Neural progenitor cell (in vitro differentiated cells): ENCODE measurements at regions not wholly inside any gene's neighbourhood (a gene's known extent, or its start where the extent isn't known, plus 50 kb on each side); places are given as distances from the start of the nearest gene placed in this dataset.

ENCODE experiments used
- DNase-seq: peaks from one replicate; pipeline ENCODE4 v3.0.0-alpha.2; 2016; ENCODE audit warnings: low spot score
- H2AFZ ChIP-seq: fragments of 200-600 bp; sonication (generic); replicated peaks from 2 replicates; pipeline ENCODE4 v1.6.1; 2016; ENCODE audit warnings: antibody characterized with exemption
- H3F3A ChIP-seq: fragments of 200-600 bp; sonication (generic); 2 replicates; pipeline ENCODE4 v1.6.1; 2016; ENCODE audit warnings: antibody characterized with exemption, low read depth
- H3K27ac ChIP-seq: fragments of 200-600 bp; sonication (generic); 2 replicates; pipeline ENCODE4 v1.5.1; 2016; ENCODE audit warnings: mild to moderate bottlenecking
- H3K27me3 ChIP-seq: fragments of 200-600 bp; sonication (generic); 2 replicates; pipeline ENCODE4 v1.6.1; 2016; ENCODE audit warnings: mild to moderate bottlenecking, moderate library complexity
- H3K36me3 ChIP-seq: fragments of 200-600 bp; sonication (generic); 2 replicates; pipeline ENCODE4 v1.5.1; 2016
- H3K4me1 ChIP-seq: fragments of 200-600 bp; sonication (generic); 2 replicates; pipeline ENCODE4 v1.6.1; 2016; ENCODE audit warnings: mixed run types
- H3K4me2 ChIP-seq: fragments of 200-600 bp; sonication (generic); 2 replicates; pipeline ENCODE4 v1.6.1; 2016
- H3K4me3 ChIP-seq: fragments of 200-600 bp; sonication (generic); 2 replicates; pipeline ENCODE4 v1.5.1; 2016
- H3K79me2 ChIP-seq: fragments of 200-600 bp; sonication (generic); 2 replicates; pipeline ENCODE4 v1.6.1; 2016; ENCODE audit warnings: low read depth
- H3K9ac ChIP-seq: fragments of 200-600 bp; sonication (generic); 2 replicates; pipeline ENCODE4 v1.6.1; 2016
- H3K9me3 ChIP-seq: fragments of 200-600 bp; sonication (generic); 2 replicates; pipeline ENCODE4 v1.5.1; 2016; ENCODE audit warnings: low read depth
- H4K20me1 ChIP-seq: fragments of 200-600 bp; sonication (generic); 2 replicates; pipeline ENCODE4 v1.6.1; 2016; ENCODE audit warnings: low read depth
- H3K27ac Mint-ChIP-seq: 3 replicates; pipeline ENCODE4 v1.8.0; 2021; ENCODE audit warnings: mixed read lengths
- H3K27me3 Mint-ChIP-seq: 2 replicates; pipeline ENCODE4 v1.8.0; 2022; ENCODE audit warnings: low read depth, mild to moderate bottlenecking, inconsistent platforms, moderate library complexity, mixed read lengths; ENCODE audit not compliant: insufficient read depth
- H3K36me3 Mint-ChIP-seq: 3 replicates; pipeline ENCODE4 v1.8.0; 2021; ENCODE audit warnings: mixed read lengths
- H3K4me1 Mint-ChIP-seq: 3 replicates; pipeline ENCODE4 v1.8.0; 2021; ENCODE audit warnings: mixed read lengths
- H3K4me3 Mint-ChIP-seq: 3 replicates; pipeline ENCODE4 v1.8.0; 2021; ENCODE audit warnings: mild to moderate bottlenecking, moderate library complexity, mixed read lengths
- H3K9me3 Mint-ChIP-seq: 3 replicates; pipeline ENCODE4 v1.8.0; 2020; ENCODE audit warnings: mixed read lengths
- CTCF ChIP-seq: fragments of 200-600 bp; sonication (generic); IDR thresholded peaks from 2 replicates; pipeline ENCODE4 v1.5.1; 2017; ENCODE audit warnings: antibody characterized with exemption, mild to moderate bottlenecking
- EZH2 ChIP-seq: fragments of 200-600 bp; sonication (generic); IDR thresholded peaks from 2 replicates; pipeline ENCODE4 v1.6.1; 2017; ENCODE audit warnings: antibody characterized with exemption, mild to moderate bottlenecking, moderate library complexity
- EZH2phosphoT487 ChIP-seq: fragments of 200-600 bp; sonication (generic); IDR thresholded peaks from 2 replicates; pipeline ENCODE4 v1.6.1; 2017; ENCODE audit warnings: antibody characterized with exemption

DNA sequence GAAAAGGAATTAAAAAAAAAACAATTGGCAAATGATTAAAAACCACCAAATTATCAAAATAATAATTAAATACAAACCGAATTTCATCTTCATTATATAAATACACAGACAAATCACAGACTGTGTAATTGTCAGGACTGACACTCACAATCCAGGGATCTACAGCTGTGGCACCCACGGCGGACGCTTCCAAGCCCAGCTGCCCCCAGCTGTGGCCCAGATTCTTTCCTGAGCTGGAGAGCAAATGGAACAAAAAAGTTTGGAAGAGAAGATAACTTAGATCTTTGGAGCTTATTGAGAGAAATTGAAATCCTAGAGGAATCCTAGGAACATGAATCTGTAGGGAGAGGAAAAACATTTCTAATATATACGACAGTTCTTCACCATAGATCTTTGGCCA, 316.1 kb downstream of the OTUD1 start:
- Histone ChIP-seq H3K4me1 (no peaks in the 10 kb centered on the region), H3K9ac (no peak overlapping the region), H3K36me3 (no peaks in the 10 kb centered on the region), H2AFZ (no peak overlapping the region), H3K4me3 (no peak overlapping the region), H3K79me2 (no peaks in the 10 kb centered on the region), H3K9me3 (no peaks in the 10 kb centered on the region), H3F3A (no peaks in the 10 kb centered on the region), H3K4me2 (no peak overlapping the region), H4K20me1 (no peaks in the 10 kb centered on the region), H3K27ac (no peak overlapping the region), H3K27me3 (no peaks in the 10 kb centered on the region)
- TF ChIP-seq EZH2 (no peak), EZH2phosphoT487 (no peak), CTCF (no peak)
- no peak overlapping the region for H3K4me3 Mint-ChIP-seq
- H3K27ac Mint-ChIP-seq, result no peak overlapping the region
- no peaks in the 10 kb centered on the region for H3K36me3 Mint-ChIP-seq
- DNase-seq, result no peak
- no peaks in the 10 kb centered on the region for H3K27me3 Mint-ChIP-seq
- no peaks in the 10 kb centered on the region for H3K9me3 Mint-ChIP-seq
- H3K4me1 Mint-ChIP-seq, result no peaks in the 10 kb centered on the region

- no peaks in the 10 kb centered on the region for H3K36me3 ChIP-seq
- no peaks in the 10 kb centered on the region for H4K20me1 ChIP-seq
- H3K79me2 ChIP-seq, result no peaks in the 10 kb centered on the region
- no peaks in the 10 kb centered on the region for H3K27me3 ChIP-seq
- Mint-ChIP-seq H3K4me1 (no peaks in the 10 kb centered on the region), H3K9me3 (no peaks in the 10 kb centered on the region), H3K36me3 (no peaks in the 10 kb centered on the region), H3K27me3 (no peaks in the 10 kb centered on the region), H3K4me3 (no peak overlapping the region), H3K27ac (no peak overlapping the region)
- no peak overlapping the region for H3K9ac ChIP-seq
- no peak overlapping the region for H3K4me3 ChIP-seq
- no peak for DNase-seq
- H3K4me1 ChIP-seq, result no peaks in the 10 kb centered on the region
- no peaks in the 10 kb centered on the region for H3K9me3 ChIP-seq
- no peaks in the 10 kb centered on the region for H3F3A ChIP-seq
- H2AFZ ChIP-seq, result no peak overlapping the region
- TF ChIP-seq CTCF, result no peak
- TF ChIP-seq EZH2phosphoT487, result no peak
- TF ChIP-seq EZH2, result no peak
- no peak overlapping the region for H3K27ac ChIP-seq
- no peak overlapping the region for H3K4me2 ChIP-seq
These were observed 316.7 kb downstream of the OTUD1 start for GRCh38 chr10:23755556-23755955.

DNA sequence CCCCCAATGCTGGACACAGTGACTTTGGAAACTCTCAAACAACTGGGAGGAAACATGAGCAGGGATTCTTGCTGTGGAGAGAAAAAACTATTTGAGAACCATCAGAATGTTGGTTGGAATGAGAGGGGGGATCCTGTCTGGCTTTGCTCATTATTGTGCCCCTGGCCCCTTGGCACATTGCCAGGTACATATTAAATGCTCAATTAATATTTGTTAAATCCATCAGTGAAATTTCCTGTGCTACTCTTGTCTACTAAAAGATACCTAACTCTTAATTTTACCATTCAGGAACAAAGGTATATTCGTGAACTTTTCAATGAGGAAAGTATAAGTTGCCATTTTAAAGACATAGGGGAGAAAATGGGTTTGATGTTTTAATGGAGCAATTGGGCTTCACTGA, 329.4 kb downstream of the OTUD1 start:
- Histone ChIP-seq H3K9me3 (no peaks in the 10 kb centered on the region), H3F3A (no peaks in the 10 kb centered on the region), H3K4me2 (no peak overlapping the region), H2AFZ (no peak overlapping the region), H3K36me3 (no peaks in the 10 kb centered on the region), H3K27ac (no peak overlapping the region), H3K27me3 (no peaks in the 10 kb centered on the region), H3K79me2 (no peaks in the 10 kb centered on the region), H4K20me1 (no peaks in the 10 kb centered on the region), H3K9ac (no peak overlapping the region), H3K4me1 (no peaks in the 10 kb centered on the region), H3K4me3 (no peak overlapping the region)
- TF ChIP-seq CTCF (no peak), EZH2phosphoT487 (no peak)
- Mint-ChIP-seq H3K4me3 (no peak overlapping the region), H3K36me3 (no peaks in the 10 kb centered on the region), H3K4me1 (no peaks in the 10 kb centered on the region), H3K27ac (peak overlapping the region; percentile 13), H3K27me3 (peaks cover 6% of the 10 kb centered on the region), H3K9me3 (peaks cover 9% of the 10 kb centered on the region)
- DNase-seq, result no peak

DNA sequence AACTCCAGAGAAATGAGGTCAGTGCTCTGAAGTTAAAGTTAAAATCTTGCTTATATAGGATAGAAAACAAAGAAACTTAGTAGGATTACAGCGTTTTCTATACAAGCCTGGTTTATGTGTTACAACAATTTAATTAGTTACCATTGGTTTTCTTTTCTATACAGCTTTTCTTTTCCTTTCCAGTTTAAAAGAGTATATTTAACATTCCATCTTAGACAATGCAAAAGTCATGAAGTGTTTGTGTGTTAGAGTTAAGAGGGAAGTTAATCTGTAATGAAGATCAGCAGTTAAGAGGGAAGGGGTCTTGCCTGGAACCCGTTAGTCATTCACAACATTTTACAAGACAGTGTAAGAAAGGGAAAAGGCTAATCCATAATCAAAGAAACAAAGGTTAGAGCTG, 338.3 kb downstream of the OTUD1 start:
- Histone ChIP-seq H3K4me1 (peaks cover 8% of the 10 kb centered on the region), H3K36me3 (no peaks in the 10 kb centered on the region), H3K9me3 (no peaks in the 10 kb centered on the region), H3K9ac (no peak overlapping the region), H3K4me3 (no peak overlapping the region), H3K79me2 (no peaks in the 10 kb centered on the region), H4K20me1 (no peaks in the 10 kb centered on the region), H3K27ac (peak overlapping the region; percentile 77), H3K4me2 (peak overlapping the region; percentile 39), H2AFZ (no peak overlapping the region), H3F3A (peaks cover 20% of the 10 kb centered on the region), H3K27me3 (no peaks in the 10 kb centered on the region)
- peak; percentile 19 for DNase-seq
- Mint-ChIP-seq H3K27ac (no peak overlapping the region), H3K36me3 (no peaks in the 10 kb centered on the region), H3K4me1 (peaks cover 7% of the 10 kb centered on the region), H3K4me3 (no peak overlapping the region), H3K9me3 (peaks cover 2% of the 10 kb centered on the region), H3K27me3 (peaks cover 4% of the 10 kb centered on the region)
- no peak for TF ChIP-seq EZH2
- peak; percentile 52 for TF ChIP-seq EZH2phosphoT487
- TF ChIP-seq CTCF, result no peak
